ENCODE measurements at regions not wholly inside any gene's neighbourhood (a gene's known extent, or its start where the extent isn't known, plus 50 kb on each side); places are given as distances from the start of the nearest gene placed in this dataset.

DNA sequence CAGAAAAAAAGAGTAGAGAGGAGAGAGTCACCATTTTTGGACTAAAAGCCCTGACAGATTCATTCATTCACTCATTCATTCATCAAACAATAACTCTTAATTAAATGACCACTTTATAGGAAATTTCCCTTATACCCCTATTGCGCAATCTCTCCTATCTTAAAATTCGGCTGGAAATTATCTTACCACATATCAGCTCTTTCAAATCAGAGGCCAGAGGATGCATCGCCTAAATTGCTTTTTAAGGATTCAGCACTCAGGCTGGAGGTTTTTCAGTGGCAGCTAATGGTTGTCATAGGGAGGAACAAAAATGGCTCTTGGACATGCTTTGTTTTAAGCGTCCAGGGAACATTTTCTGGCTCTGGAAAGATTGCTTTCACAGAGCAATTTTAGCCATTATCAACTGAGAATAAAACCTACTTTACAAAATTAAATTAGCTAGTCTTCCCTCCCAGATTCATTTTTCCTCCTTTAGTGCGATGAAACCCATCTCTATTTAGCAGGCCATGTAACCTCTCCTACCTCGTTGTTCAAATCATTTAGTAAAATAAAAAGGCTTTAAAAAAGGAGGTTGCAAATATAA lies 115.2 kb downstream of the OLFM4 start:
- Histone ChIP-seq H3K79me2 (ENCODE audit: control insufficient read depth, insufficient read depth, low read length) (no peaks in the 10 kb centered on the region), H3K9ac (replicated peaks; ENCODE audit: extremely low read depth, insufficient read depth, low read length) (no peak overlapping the region), H3K4me2 (ENCODE audit: insufficient read depth, low read length) (no peak overlapping the region), H3K27me3 (ENCODE audit: control insufficient read depth in 2 of 2, insufficient read depth in 2 of 2, low read length in 2 of 2) (no peaks in the 10 kb centered on the region), H3K36me3 (ENCODE audit: control insufficient read depth in 2 of 2, extremely low read depth in 1 of 2, insufficient read depth in 2 of 2, low read length in 2 of 2) (no peaks in the 10 kb centered on the region), H2AFZ (ENCODE audit: low read depth, low read length) (no peak overlapping the region), H3K9me1 (replicated peaks; ENCODE audit: control insufficient read depth, extremely low read depth, insufficient read depth, low read length) (no peaks in the 10 kb centered on the region), H4K20me1 (replicated peaks; ENCODE audit: control insufficient read depth, extremely low read depth, insufficient read depth, low read length) (no peaks in the 10 kb centered on the region), H3K4me3 (replicated peaks in 1 of 3; ENCODE audit: insufficient read depth in 1 of 3, low read depth in 1 of 3, low read length in 3 of 3) (no peak overlapping the region), H3K9me3 (replicated peaks; ENCODE audit: control insufficient read depth, insufficient read depth, low read length) (peaks cover 2% of the 10 kb centered on the region), H3K27ac (ENCODE audit: insufficient read depth, low read depth, low read length) (no peak overlapping the region), H3K4me1 (ENCODE audit: control insufficient read depth, extremely low read depth, insufficient read depth, low read length) (no peaks in the 10 kb centered on the region)
- no peak for FAIRE-seq
- TF ChIP-seq, protein P1, sequence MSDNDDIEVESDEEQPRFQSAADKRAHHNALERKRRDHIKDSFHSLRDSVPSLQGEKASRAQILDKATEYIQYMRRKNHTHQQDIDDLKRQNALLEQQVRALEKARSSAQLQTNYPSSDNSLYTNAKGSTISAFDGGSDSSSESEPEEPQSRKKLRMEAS (IDR thresholded peaks at IDR 0.05; ENCODE audit: insufficient read depth, insufficient read length) = no peak
- TF ChIP-seq JUN (IDR thresholded peaks at IDR 0.05; ENCODE audit: borderline replicate concordance, insufficient read depth, insufficient read length, low read depth) = no peak
- no peak for TF ChIP-seq POLR2AphosphoS5 (IDR thresholded peaks at IDR 0.05; ENCODE audit: insufficient read depth, low read depth, low read length)
- no peak for TF ChIP-seq EZH2 (IDR thresholded peaks at IDR 0.05; ENCODE audit: borderline replicate concordance, low read depth, low read length, severe bottlenecking)
- TF ChIP-seq FOS (IDR thresholded peaks at IDR 0.05; ENCODE audit: borderline replicate concordance, insufficient read depth, low read length) = no peak
- no peak for TF ChIP-seq POLR2A (IDR thresholded peaks at IDR 0.05; ENCODE audit: low read depth, low read length)
- TF ChIP-seq GATA2 (IDR thresholded peaks at IDR 0.05; ENCODE audit: insufficient read depth, insufficient read length, low read depth, low read length) = no peak
- TF ChIP-seq MYC (IDR thresholded peaks at IDR 0.05; ENCODE audit: low read depth, low read length) = no peak
- TF ChIP-seq, protein P2, sequence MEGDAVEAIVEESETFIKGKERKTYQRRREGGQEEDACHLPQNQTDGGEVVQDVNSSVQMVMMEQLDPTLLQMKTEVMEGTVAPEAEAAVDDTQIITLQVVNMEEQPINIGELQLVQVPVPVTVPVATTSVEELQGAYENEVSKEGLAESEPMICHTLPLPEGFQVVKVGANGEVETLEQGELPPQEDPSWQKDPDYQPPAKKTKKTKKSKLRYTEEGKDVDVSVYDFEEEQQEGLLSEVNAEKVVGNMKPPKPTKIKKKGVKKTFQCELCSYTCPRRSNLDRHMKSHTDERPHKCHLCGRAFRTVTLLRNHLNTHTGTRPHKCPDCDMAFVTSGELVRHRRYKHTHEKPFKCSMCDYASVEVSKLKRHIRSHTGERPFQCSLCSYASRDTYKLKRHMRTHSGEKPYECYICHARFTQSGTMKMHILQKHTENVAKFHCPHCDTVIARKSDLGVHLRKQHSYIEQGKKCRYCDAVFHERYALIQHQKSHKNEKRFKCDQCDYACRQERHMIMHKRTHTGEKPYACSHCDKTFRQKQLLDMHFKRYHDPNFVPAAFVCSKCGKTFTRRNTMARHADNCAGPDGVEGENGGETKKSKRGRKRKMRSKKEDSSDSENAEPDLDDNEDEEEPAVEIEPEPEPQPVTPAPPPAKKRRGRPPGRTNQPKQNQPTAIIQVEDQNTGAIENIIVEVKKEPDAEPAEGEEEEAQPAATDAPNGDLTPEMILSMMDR (IDR thresholded peaks at IDR 0.05; ENCODE audit: extremely low read depth in 1 of 2, insufficient read depth in 1 of 2, low read depth in 1 of 2, low read length in 2 of 2) = no peak
- intact Hi-C loops (cut with micrococcal nuclease) (no loop called here), dilution Hi-C loops (cut with MboI; ENCODE audit: extremely low pct_ligation_motif_present, low sequenced_read_pairs) (no loop called here)
- CTCF ChIA-PET = no interaction called here
- no TSS peak for BruUV-seq (replicated peaks)
- POLR2A ChIA-PET = no interaction called here
- DNase-seq (ENCODE audit: low read depth, low spot score) = no peak
